ENCODE measurements at regions not wholly inside any gene's neighbourhood (a gene's known extent, or its start where the extent isn't known, plus 50 kb on each side); places are given as distances from the start of the nearest gene placed in this dataset.

GRCh38 chr6:119444642-119445557 lies 95.3 kb upstream of the MAN1A1 start:
- Histone ChIP-seq H3K4me1 (ENCODE audit: insufficient read depth, low read length) (no peaks in the 10 kb centered on the region), H3K27me3 (ENCODE audit: control insufficient read depth in 1 of 2, insufficient read depth in 2 of 2, low read length in 2 of 2) (peaks cover 0 to 2% of the 10 kb centered on the region in 2 experiments; a peak in 1 of 5 replicates), H3K9ac (ENCODE audit: insufficient read depth, low read depth, low read length) (no peak overlapping the region), H3K27ac (ENCODE audit: extremely low read length, insufficient read depth, low read length) (no peak overlapping the region), H3K36me3 (replicated peaks in 1 of 2; ENCODE audit: control insufficient read depth in 1 of 2, insufficient read depth in 2 of 2, low read length in 2 of 2) (no peaks in the 10 kb centered on the region), H3K9me3 (ENCODE audit: low read length) (no peaks in the 10 kb centered on the region), H3K79me2 (ENCODE audit: insufficient read depth, low read length) (no peaks in the 10 kb centered on the region), H4K20me1 (ENCODE audit: insufficient read depth, low read length) (no peaks in the 10 kb centered on the region), H3K4me2 (ENCODE audit: low read depth, low read length) (no peak overlapping the region), H2AFZ (ENCODE audit: low read length) (no peak overlapping the region), H3K4me3 (replicated peaks in 1 of 3; ENCODE audit: insufficient read depth in 1 of 3, low read depth in 2 of 3, low read length in 3 of 3) (no peak overlapping the region)
- WGBS (ENCODE audit: low lambda C conversion rate): 39% methylated on average over 4 of the region's 4 CpGs
- FAIRE-seq (no peak), DNase-seq (ENCODE audit: low spot score) (no peak), ATAC-seq (no peak)
- in situ Hi-C loops (cut with HindIII; ENCODE audit: extremely low pct_ligation_motif_present, low pct_unique_long_range_greater_than_20kb) (no loop called here), intact Hi-C loops (cut with micrococcal nuclease; ENCODE audit: unreplicated experiment) (loop anchor here (5.0 kb wide), 1 partner anchor 1487 kb away; no protein-coding TSS in a partner anchor)
- BruUV-seq (replicated peaks): no TSS peak
- ChIA-PET CTCF (ENCODE audit: low intra/inter-chr PET ratio, low total read pairs) (no interaction called here), POLR2A (no interaction called here)
- peak; percentile 44; the same call in 1 of the 2 replicates for TF ChIP-seq ATF7 (IDR thresholded peaks at IDR 0.05)
- no peak for TF ChIP-seq ATF7 (CRISPR knock-in tag; IDR thresholded peaks at IDR 0.05)
- no peak for TF ChIP-seq ZEB1 (IDR thresholded peaks at IDR 0.05; ENCODE audit: insufficient replicate concordance, low read depth)

GRCh38 chr6:119443993-119444641 lies 94.6 kb upstream of the MAN1A1 start:
- H3K27me3 ChIP-seq (ENCODE audit: control insufficient read depth in 1 of 2, insufficient read depth in 2 of 2, low read length in 2 of 2): peaks cover 0 to 2% of the 10 kb centered on the region in 2 experiments; a peak in 1 of 5 replicates
- DNase-seq (ENCODE audit: low spot score) (no peak), ATAC-seq (no peak), FAIRE-seq (no peak)
- H3K4me1 ChIP-seq (ENCODE audit: insufficient read depth, low read length): no peaks in the 10 kb centered on the region
- 41% methylated on average over 7 of the region's 7 CpGs for WGBS (ENCODE audit: low lambda C conversion rate)
- intact Hi-C loops (cut with micrococcal nuclease; ENCODE audit: unreplicated experiment): no loop called here
- BruUV-seq (replicated peaks): no TSS peak
- CTCF ChIA-PET (ENCODE audit: low intra/inter-chr PET ratio, low total read pairs): no interaction called here
- H3K27ac ChIP-seq (ENCODE audit: extremely low read length, insufficient read depth, low read length): no peak overlapping the region
- no peak overlapping the region for H3K9ac ChIP-seq (ENCODE audit: insufficient read depth, low read depth, low read length)
- H3K79me2 ChIP-seq (ENCODE audit: insufficient read depth, low read length): no peaks in the 10 kb centered on the region
- H3K4me3 ChIP-seq (replicated peaks in 1 of 3; ENCODE audit: insufficient read depth in 1 of 3, low read depth in 2 of 3, low read length in 3 of 3): no peak overlapping the region
- no peaks in the 10 kb centered on the region for H3K9me3 ChIP-seq (ENCODE audit: low read length)
- no peaks in the 10 kb centered on the region for H3K36me3 ChIP-seq (replicated peaks in 1 of 2; ENCODE audit: control insufficient read depth in 1 of 2, insufficient read depth in 2 of 2, low read length in 2 of 2)
- no peaks in the 10 kb centered on the region for H4K20me1 ChIP-seq (ENCODE audit: insufficient read depth, low read length)
- in situ Hi-C loops (cut with HindIII; ENCODE audit: extremely low pct_ligation_motif_present, low pct_unique_long_range_greater_than_20kb): no loop called here
- no peak overlapping the region for H2AFZ ChIP-seq (ENCODE audit: low read length)
- POLR2A ChIA-PET: no interaction called here
- no peak overlapping the region for H3K4me2 ChIP-seq (ENCODE audit: low read depth, low read length)
- no peak for TF ChIP-seq PITX1 (CRISPR knock-in tag; IDR thresholded peaks at IDR 0.05)
- TF ChIP-seq ZNF616 (CRISPR knock-in tag; IDR thresholded peaks at IDR 0.05; ENCODE audit: low read depth): no peak
- no peak for TF ChIP-seq ZBTB2 (CRISPR knock-in tag; IDR thresholded peaks at IDR 0.05; ENCODE audit: low read depth)
- no peak for TF ChIP-seq KLF15 (CRISPR knock-in tag; IDR thresholded peaks at IDR 0.05; ENCODE audit: borderline replicate concordance)
- no peak for TF ChIP-seq ZNF280B (CRISPR knock-in tag; IDR thresholded peaks at IDR 0.05; ENCODE audit: borderline replicate concordance)
- TF ChIP-seq IRX3 (CRISPR knock-in tag; IDR thresholded peaks at IDR 0.05; ENCODE audit: borderline replicate concordance, low read depth): no peak
- no peak for TF ChIP-seq NFRKB (IDR thresholded peaks at IDR 0.05)
- no peak for TF ChIP-seq ZNF652 (CRISPR knock-in tag; IDR thresholded peaks at IDR 0.05; ENCODE audit: borderline replicate concordance, low read depth)
- TF ChIP-seq GATAD2A (CRISPR knock-in tag; IDR thresholded peaks at IDR 0.05): no peak
